ENCODE measurements at regions not wholly inside any gene's neighbourhood (a gene's known extent, or its start where the extent isn't known, plus 50 kb on each side); places are given as distances from the start of the nearest gene placed in this dataset.
"Not testable (repeated sequence)": the region's sequence is repeated elsewhere in the genome, so short reads cannot be mapped to it uniquely, and the experiment has no call there.

- DNase-seq = no peak
Measured at GRCh38 chr3:168974617-168975403, 688.7 kb downstream of the MECOM start.

- DNase-seq = no peak
Measured at GRCh38 chr3:168973897-168974296, 689.6 kb downstream of the MECOM start.

GRCh38 chr3:168973206-168973605 lies 690.3 kb downstream of the MECOM start:
- no peak for DNase-seq

GRCh38 chr3:168968609-168969008 lies 694.9 kb downstream of the MECOM start:
- no peak for DNase-seq

- no peak for DNase-seq
Measured at GRCh38 chr3:168964736-168965135, 698.8 kb downstream of the MECOM start.

GRCh38 chr3:168961271-168961670 lies 702.2 kb downstream of the MECOM start:
- DNase-seq = no peak

GRCh38 chr3:168959731-168960130 lies 703.8 kb downstream of the MECOM start:
- DNase-seq = no peak

- DNase-seq = no peak
Measured at GRCh38 chr3:168958466-168958865, 705.0 kb downstream of the MECOM start.

- no peak for DNase-seq
Measured at GRCh38 chr3:168956076-168956475, 707.4 kb downstream of the MECOM start.

GRCh38 chr3:168952551-168952950 lies 711.0 kb downstream of the MECOM start:
- no peak for DNase-seq

- DNase-seq = no peak
Measured at GRCh38 chr3:168951884-168952283, 711.6 kb downstream of the MECOM start.

- DNase-seq = no peak
Measured at GRCh38 chr3:168951368-168951767, 712.1 kb downstream of the MECOM start.

- DNase-seq = no peak
Measured at GRCh38 chr3:168950622-168951021, 712.9 kb downstream of the MECOM start.

GRCh38 chr3:168939651-168940238 lies 723.8 kb downstream of the MECOM start:
- DNase-seq = no peak

GRCh38 chr3:168933614-168934013 lies 729.9 kb downstream of the MECOM start:
- DNase-seq = no peak

GRCh38 chr3:168929997-168930396 lies 733.5 kb downstream of the MECOM start:
- not testable (repeated sequence) for DNase-seq

GRCh38 chr3:168926426-168926825 lies 737.1 kb downstream of the MECOM start:
- no peak for DNase-seq

- DNase-seq = no peak
Measured at GRCh38 chr3:168925568-168925967, 737.9 kb downstream of the MECOM start.

- DNase-seq = no peak
Measured at GRCh38 chr3:168914662-168915061, 748.9 kb downstream of the MECOM start.

GRCh38 chr3:168909260-168909659 lies 754.3 kb downstream of the MECOM start:
- no peak for DNase-seq

GRCh38 chr3:168895419-168895818 lies 768.1 kb downstream of the MECOM start:
- DNase-seq = no peak

- no peak for DNase-seq
Measured at GRCh38 chr3:168894214-168894613, 769.3 kb downstream of the MECOM start.

- no peak for DNase-seq
Measured at GRCh38 chr3:168889666-168890065, 773.8 kb downstream of the MECOM start.

- DNase-seq = no peak
Measured at GRCh38 chr3:168888781-168889180, 774.7 kb downstream of the MECOM start.

- no peak for DNase-seq
Measured at GRCh38 chr3:168885028-168885427, 778.5 kb downstream of the MECOM start.

Data from stimulated activated CD4-positive, alpha-beta T cell treated with anti-CD3 and anti-CD28 coated beads, Interleukin-4, amount 100 ng/mL, for 1 hour (primary cell).